GM19468 (cell line): ENCODE measurements at regions not wholly inside any gene's neighbourhood (a gene's known extent, or its start where the extent isn't known, plus 50 kb on each side); places are given as distances from the start of the nearest gene placed in this dataset.
"Not testable (repeated sequence)": the region's sequence is repeated elsewhere in the genome, so short reads cannot be mapped to it uniquely, and the experiment has no call there.

Experiments used
- ATAC-seq: cut with Tn5 transposase; IDR thresholded peaks from one replicate; pipeline ENCODE4 v1.9.1; 2021; ENCODE audit warnings: mild to moderate bottlenecking, moderate library complexity, moderate number of reproducible peaks; ENCODE audit not compliant: unreplicated experiment; ENCODE audit errors: extremely low read depth

DNA sequence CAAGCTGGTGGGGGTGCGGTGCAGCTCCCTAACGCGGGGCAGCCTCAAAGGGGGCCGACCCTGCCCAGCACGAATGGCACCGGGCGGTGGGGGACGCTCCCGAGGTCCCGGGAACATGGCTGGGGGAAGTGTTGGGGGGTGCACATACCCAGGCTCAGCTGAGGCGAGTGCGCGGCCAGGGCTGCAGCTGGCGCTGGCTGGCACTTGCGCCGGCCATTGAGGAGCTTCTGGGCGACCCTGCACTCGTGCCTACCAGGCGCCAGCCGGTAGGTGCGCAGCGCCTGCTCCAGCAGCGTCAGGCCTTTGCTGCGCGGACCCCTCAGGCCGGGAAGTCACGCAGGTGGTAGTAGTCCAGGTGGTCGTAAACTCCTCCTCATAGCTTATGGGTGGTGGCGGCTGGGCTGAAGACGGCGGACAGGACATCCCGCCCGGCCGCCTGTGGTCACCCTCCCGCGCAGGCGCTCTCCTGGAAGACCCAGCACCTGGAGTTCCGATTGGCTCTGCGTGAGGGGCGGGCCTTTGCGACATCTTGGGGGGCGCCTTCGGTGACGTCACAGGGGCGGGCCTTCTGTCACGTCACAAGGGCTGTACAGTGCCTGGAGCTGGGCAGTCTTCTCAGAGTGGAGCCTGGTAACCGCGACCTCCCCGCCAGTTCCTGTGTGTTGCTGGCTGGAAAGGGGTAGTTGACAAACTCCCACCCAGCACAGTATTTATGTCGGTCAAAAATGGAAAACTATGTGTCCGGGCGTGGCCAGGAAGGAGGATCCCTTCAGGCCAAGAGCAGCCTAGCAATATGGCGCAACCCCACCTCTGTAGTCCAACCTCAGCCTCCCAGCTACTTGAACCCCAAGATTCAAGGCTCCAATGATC is 74.5 kb upstream of the ERV3-1 start:
- peak; percentile 95 for ATAC-seq

DNA sequence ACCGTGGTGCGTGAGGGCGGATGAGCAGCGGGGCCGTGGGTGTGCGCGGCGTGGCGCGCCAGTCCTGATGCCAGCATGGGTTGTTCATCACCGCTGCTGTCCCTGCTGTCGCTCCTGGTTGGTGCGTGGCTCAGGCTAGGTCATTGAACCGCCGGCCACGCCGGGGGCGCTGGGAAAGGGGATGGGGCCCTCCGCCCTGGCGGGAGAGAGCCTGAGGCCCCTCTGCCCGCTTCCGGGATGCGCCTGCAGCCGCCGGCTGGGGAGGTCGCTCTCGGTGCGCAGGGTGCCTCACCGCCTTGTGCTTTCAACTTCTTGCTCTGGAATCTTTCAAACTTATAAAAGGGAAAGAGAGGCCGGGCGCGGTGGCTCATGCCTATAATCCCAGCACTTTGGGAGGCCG is 68.5 kb upstream of the ERV3-1 start:
- ATAC-seq: not testable (repeated sequence)

DNA sequence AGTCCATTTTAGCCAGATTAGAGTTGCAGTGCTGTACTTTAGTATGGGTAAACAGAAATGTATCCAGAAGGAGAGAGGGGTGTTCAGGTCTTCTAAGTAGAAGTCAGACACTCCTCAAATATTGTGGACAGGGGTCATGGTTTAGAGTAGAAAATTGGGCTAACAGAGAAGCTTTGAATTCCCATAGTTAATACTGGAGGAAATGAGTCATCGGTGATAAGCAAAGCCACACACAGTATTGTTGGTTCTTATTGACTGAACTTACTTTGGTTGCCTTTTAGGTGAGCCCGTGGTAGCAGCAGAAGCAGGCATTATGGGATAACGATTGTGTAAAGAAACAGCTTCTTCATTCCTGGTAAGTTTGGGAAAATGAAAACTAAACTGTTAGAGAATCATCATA is 66.7 kb upstream of the ERV3-1 start:
- not testable (repeated sequence) for ATAC-seq

DNA sequence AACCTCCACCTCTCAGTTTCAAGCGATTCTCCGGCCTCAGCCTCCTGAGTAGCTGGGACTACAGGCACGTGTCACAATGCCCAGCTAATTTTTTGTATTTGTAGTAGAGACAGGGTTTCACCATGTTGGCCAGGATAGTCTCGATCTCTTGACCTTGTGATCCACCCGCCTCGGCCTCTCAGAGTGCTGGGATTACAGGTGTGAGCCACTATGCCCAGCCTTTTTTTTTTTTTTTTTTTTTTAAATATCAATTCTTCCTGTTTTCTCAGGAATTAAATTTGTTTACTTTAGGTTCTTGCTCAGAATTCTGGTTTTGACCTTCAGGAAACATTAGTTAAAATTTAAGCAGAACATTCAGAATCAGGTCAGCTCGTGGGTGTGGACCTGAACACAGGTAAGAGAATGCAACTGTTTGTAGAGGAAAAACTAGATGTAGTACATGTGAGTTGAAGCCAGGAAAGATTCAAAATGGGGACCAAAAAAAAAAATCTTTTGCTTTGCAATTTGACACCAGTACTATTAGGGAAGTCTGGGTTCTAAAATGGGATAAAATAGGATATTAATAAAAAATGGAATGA is 65.5 kb upstream of the ERV3-1 start:
- not testable (repeated sequence) for ATAC-seq

DNA sequence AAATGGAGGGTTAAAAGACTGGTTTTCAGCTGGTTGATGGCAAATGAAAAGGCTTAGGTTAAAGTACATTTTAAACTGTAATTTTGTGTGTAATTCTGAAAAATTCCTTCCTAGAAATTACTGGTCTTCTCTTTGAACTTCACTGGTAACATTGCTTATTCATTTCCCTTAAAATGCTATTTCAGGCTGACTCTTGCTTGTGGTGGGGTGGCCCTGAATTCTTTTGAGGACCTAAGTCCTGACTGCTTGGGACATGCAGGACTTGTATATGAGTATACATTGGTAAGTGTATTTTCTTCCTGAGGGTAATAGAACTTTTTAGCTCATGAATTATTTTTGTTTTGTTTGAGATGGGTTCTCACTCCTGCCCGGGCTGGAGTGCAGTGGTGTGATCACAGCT is 63.0 kb upstream of the ERV3-1 start:
- not testable (repeated sequence) for ATAC-seq

DNA sequence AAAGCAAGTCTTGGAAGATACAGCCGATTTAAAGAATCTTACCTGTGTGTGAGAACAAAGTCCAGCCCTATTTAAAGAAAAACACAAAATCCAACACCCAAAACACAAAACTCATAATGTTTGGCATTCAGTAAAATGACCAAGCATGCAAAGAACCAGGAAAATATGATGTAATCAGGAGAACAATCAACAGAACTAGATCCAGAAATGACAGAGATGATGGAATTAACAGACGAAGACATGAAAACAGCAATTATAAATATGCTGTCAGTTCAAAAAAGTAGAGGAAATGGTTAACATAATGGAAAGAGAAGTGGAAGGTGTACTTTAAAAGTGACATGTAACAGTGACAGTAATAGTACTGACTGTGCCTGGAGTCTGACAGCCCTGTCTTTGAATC is 56.1 kb upstream of the ERV3-1 start:
- not testable (repeated sequence) for ATAC-seq

DNA sequence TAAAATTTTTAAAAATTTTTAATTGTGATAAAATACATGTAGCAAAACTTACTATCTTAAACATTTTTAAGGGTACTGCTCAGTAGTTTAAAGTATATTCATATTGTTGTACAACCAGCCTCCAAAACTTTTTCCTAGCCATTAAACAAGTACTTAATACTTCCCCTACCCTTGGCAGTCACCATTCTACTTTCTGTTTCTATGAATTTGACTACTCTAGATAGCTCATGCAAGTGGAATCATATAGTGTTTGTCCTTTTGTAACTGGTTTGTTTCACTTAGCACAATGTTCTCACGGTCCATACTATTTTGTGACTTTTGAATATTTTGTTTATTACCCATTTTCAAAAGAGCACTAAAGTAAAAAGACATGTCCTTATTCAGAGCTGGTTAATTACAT is 52.8 kb upstream of the ERV3-1 start:
- not testable (repeated sequence) for ATAC-seq
